Keratinocyte (primary cell): ENCODE measurements at regions not wholly inside any gene's neighbourhood (a gene's known extent, or its start where the extent isn't known, plus 50 kb on each side); places are given as distances from the start of the nearest gene placed in this dataset.
"Not testable (repeated sequence)": the region's sequence is repeated elsewhere in the genome, so short reads cannot be mapped to it uniquely, and the experiment has no call there.

ENCODE experiments used
- EZH2 ChIP-seq: IDR thresholded peaks from one replicate; pipeline ENCODE4 v1.6.1; 2012; ENCODE audit warnings: inconsistent platforms, mild to moderate bottlenecking, low read length, moderate library complexity
- TF ChIP-seq, protein P1 (sequence below), 3 experiments: IDR thresholded peaks in 1 of 3; conservative IDR thresholded peaks in 1 of 3; optimal IDR thresholded peaks in 1 of 3; 2 replicates in 2 of 3; 3 replicates in 1 of 3; pipeline versions ENCODE3 to v1.5.1; 2011; ENCODE audit warnings: low read length in 3 of 3, mild to moderate bottlenecking in 3 of 3, moderate library complexity in 2 of 3, control low read depth in 1 of 3, inconsistent platforms in 1 of 3; ENCODE audit not compliant: insufficient read depth in 2 of 3; ENCODE audit errors: extremely low read depth in 1 of 3

DNA sequence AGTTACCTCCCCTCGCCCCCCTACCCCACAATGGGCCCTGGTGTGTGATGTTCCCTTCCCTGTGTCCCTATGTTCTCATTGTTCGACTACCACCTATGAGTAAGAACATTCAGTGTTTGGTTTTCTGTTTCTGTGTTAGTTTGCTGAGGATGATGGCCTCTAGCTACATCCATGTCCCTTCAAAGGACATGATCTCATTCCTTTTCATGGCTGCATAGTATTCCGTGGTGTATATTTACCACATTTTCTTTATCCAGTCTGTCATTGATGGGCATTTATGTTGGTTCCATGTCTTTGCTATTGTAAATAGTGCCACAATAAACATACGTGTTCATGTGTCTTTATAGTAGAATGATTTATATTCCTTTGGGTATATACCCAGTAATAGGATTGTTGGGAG, 90.2 kb upstream of the ZEB1 start:
- TF ChIP-seq, protein P1, sequence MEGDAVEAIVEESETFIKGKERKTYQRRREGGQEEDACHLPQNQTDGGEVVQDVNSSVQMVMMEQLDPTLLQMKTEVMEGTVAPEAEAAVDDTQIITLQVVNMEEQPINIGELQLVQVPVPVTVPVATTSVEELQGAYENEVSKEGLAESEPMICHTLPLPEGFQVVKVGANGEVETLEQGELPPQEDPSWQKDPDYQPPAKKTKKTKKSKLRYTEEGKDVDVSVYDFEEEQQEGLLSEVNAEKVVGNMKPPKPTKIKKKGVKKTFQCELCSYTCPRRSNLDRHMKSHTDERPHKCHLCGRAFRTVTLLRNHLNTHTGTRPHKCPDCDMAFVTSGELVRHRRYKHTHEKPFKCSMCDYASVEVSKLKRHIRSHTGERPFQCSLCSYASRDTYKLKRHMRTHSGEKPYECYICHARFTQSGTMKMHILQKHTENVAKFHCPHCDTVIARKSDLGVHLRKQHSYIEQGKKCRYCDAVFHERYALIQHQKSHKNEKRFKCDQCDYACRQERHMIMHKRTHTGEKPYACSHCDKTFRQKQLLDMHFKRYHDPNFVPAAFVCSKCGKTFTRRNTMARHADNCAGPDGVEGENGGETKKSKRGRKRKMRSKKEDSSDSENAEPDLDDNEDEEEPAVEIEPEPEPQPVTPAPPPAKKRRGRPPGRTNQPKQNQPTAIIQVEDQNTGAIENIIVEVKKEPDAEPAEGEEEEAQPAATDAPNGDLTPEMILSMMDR (optimal IDR thresholded peaks at IDR 0.05 in 1 of 3, IDR thresholded peaks at IDR 0.05 in 1 of 3, conservative IDR thresholded peaks at IDR 0.05 in 1 of 3; ENCODE audit: extremely low read depth in 1 of 3, insufficient read depth in 2 of 3, low read length in 3 of 3), result not testable (repeated sequence)
- TF ChIP-seq EZH2, result not testable (repeated sequence)
